ENCODE measurements at regions not wholly inside any gene's neighbourhood (a gene's known extent, or its start where the extent isn't known, plus 50 kb on each side); places are given as distances from the start of the nearest gene placed in this dataset.

DNA sequence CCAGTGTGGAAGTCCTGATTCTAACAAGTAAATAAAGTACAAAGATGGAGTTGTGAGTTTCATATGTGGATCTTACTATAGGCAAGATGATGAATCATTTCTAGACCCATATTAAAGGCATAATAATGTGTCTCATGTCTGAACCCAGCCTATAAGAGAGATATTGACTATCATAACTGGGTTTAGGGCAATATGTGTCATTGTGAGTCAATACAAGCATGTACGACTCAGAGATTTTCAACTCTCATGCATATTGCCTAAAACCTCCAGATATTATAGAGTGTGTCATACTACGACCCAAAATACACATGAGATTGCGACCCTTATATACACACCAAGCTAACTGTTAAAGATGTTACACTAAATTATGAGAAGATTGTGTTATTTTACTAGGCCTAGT is 1003.9 kb upstream of the TSPY4 start:
- no peak for TF ChIP-seq NANOG (IDR thresholded peaks at IDR 0.05; ENCODE audit: borderline replicate concordance)
- TF ChIP-seq, protein P1, sequence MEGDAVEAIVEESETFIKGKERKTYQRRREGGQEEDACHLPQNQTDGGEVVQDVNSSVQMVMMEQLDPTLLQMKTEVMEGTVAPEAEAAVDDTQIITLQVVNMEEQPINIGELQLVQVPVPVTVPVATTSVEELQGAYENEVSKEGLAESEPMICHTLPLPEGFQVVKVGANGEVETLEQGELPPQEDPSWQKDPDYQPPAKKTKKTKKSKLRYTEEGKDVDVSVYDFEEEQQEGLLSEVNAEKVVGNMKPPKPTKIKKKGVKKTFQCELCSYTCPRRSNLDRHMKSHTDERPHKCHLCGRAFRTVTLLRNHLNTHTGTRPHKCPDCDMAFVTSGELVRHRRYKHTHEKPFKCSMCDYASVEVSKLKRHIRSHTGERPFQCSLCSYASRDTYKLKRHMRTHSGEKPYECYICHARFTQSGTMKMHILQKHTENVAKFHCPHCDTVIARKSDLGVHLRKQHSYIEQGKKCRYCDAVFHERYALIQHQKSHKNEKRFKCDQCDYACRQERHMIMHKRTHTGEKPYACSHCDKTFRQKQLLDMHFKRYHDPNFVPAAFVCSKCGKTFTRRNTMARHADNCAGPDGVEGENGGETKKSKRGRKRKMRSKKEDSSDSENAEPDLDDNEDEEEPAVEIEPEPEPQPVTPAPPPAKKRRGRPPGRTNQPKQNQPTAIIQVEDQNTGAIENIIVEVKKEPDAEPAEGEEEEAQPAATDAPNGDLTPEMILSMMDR (conservative IDR thresholded peaks at IDR 0.05; ENCODE audit: low read depth in 2 of 2) = no peak
- no peak for TF ChIP-seq EZH2phosphoT487 (IDR thresholded peaks at IDR 0.05; ENCODE audit: unreplicated experiment)
- no peak for TF ChIP-seq EZH2 (IDR thresholded peaks at IDR 0.05; ENCODE audit: low read depth, unreplicated experiment)
- TF ChIP-seq, protein P2, sequence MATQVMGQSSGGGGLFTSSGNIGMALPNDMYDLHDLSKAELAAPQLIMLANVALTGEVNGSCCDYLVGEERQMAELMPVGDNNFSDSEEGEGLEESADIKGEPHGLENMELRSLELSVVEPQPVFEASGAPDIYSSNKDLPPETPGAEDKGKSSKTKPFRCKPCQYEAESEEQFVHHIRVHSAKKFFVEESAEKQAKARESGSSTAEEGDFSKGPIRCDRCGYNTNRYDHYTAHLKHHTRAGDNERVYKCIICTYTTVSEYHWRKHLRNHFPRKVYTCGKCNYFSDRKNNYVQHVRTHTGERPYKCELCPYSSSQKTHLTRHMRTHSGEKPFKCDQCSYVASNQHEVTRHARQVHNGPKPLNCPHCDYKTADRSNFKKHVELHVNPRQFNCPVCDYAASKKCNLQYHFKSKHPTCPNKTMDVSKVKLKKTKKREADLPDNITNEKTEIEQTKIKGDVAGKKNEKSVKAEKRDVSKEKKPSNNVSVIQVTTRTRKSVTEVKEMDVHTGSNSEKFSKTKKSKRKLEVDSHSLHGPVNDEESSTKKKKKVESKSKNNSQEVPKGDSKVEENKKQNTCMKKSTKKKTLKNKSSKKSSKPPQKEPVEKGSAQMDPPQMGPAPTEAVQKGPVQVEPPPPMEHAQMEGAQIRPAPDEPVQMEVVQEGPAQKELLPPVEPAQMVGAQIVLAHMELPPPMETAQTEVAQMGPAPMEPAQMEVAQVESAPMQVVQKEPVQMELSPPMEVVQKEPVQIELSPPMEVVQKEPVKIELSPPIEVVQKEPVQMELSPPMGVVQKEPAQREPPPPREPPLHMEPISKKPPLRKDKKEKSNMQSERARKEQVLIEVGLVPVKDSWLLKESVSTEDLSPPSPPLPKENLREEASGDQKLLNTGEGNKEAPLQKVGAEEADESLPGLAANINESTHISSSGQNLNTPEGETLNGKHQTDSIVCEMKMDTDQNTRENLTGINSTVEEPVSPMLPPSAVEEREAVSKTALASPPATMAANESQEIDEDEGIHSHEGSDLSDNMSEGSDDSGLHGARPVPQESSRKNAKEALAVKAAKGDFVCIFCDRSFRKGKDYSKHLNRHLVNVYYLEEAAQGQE (IDR thresholded peaks at IDR 0.05; ENCODE audit: unreplicated experiment) = no peak
- no peak for TF ChIP-seq STAT1 (IDR thresholded peaks at IDR 0.05; ENCODE audit: unreplicated experiment)
- no peak for TF ChIP-seq POLR2AphosphoS5 (IDR thresholded peaks at IDR 0.05; ENCODE audit: low read depth)
- TF ChIP-seq ZNF331 (CRISPR knock-in tag; IDR thresholded peaks at IDR 0.05; ENCODE audit: low read depth) = no peak
